GM06990 (cell line): ENCODE measurements at regions not wholly inside any gene's neighbourhood (a gene's known extent, or its start where the extent isn't known, plus 50 kb on each side); places are given as distances from the start of the nearest gene placed in this dataset.

ENCODE experiments used
- DNase-seq: peaks from one replicate; pipeline ENCODE4 v3.0.0-alpha.2; 2011; ENCODE audit not compliant: insufficient read length; ENCODE audit errors: extremely low read depth
- H3K27me3 ChIP-seq: replicated peaks from 2 replicates; pipeline ENCODE4 v1.6.0; 2011; ENCODE audit warnings: low read length; ENCODE audit not compliant: control insufficient read depth, insufficient read depth
- H3K36me3 ChIP-seq: 2 replicates; pipeline ENCODE4 v1.5.1; 2011; ENCODE audit warnings: low read length; ENCODE audit not compliant: control insufficient read depth, insufficient read depth
- H3K4me3 ChIP-seq: replicated peaks from 2 replicates; pipeline ENCODE4 v1.5.1; 2011; ENCODE audit warnings: low read depth, mild to moderate bottlenecking, control low read depth, low read length
- CTCF ChIP-seq: IDR thresholded peaks from 2 replicates; pipeline ENCODE4 v1.5.1; 2011; ENCODE audit warnings: low read length, control low read depth, mild to moderate bottlenecking, inconsistent platforms; ENCODE audit not compliant: insufficient read depth, poor library complexity, severe bottlenecking

GRCh38 chr6:121590438-121590837, 155.0 kb downstream of the GJA1 start:
- DNase-seq: no peak
- TF ChIP-seq CTCF: no peak
- H3K36me3 ChIP-seq: no peaks in the 10 kb centered on the region
- no peak overlapping the region for H3K4me3 ChIP-seq
- no peaks in the 10 kb centered on the region for H3K27me3 ChIP-seq

DNA sequence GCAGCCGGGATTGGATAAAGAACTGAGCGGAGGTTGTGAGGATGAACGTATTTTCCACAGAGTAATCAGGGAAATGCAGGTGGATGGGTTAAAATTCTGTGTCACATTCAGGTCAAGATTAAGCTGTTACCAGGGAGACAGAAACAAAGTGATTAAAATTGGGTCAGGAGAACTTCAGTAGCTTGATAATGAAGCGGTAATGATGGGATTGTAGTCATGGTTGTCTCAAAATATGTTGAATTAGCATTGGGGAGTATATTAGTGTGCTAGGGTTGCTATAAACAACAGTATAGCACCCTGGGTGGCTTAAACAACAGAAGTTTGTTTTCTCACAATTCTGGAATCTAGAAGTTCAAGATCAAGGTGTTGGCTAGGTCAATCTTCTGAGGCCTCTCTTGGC, 155.5 kb downstream of the GJA1 start:
- H3K4me3 ChIP-seq: no peak overlapping the region
- no peak for TF ChIP-seq CTCF
- no peaks in the 10 kb centered on the region for H3K36me3 ChIP-seq
- no peaks in the 10 kb centered on the region for H3K27me3 ChIP-seq
- no peak for DNase-seq

GRCh38 chr6:121592261-121592935, 157.0 kb downstream of the GJA1 start:
- Histone ChIP-seq H3K4me3 (no peak overlapping the region), H3K27me3 (no peaks in the 10 kb centered on the region), H3K36me3 (no peaks in the 10 kb centered on the region)
- TF ChIP-seq CTCF: no peak
- DNase-seq: no peak

- no peaks in the 10 kb centered on the region for H3K27me3 ChIP-seq
- no peak for TF ChIP-seq CTCF
- no peaks in the 10 kb centered on the region for H3K36me3 ChIP-seq
- no peak for DNase-seq
- no peak overlapping the region for H3K4me3 ChIP-seq
These were observed 157.7 kb downstream of the GJA1 start for GRCh38 chr6:121593011-121593641.

GRCh38 chr6:121594053-121594452, 158.6 kb downstream of the GJA1 start:
- no peak for TF ChIP-seq CTCF
- no peaks in the 10 kb centered on the region for H3K27me3 ChIP-seq
- DNase-seq: no peak
- H3K4me3 ChIP-seq: no peak overlapping the region
- H3K36me3 ChIP-seq: no peaks in the 10 kb centered on the region
